Osteocyte (in vitro differentiated cells): ENCODE measurements at regions not wholly inside any gene's neighbourhood (a gene's known extent, or its start where the extent isn't known, plus 50 kb on each side); places are given as distances from the start of the nearest gene placed in this dataset.

Source experiments
- DNase-seq: peaks from one replicate; pipeline ENCODE4 v3.0.0; 2021; ENCODE audit warnings: mixed read lengths; ENCODE audit not compliant: unreplicated experiment; ENCODE audit errors: extremely low spot score
- H3K27ac Mint-ChIP-seq: one replicate; pipeline ENCODE4 v1.8.0; 2021; ENCODE audit warnings: mild to moderate bottlenecking, mixed read lengths; ENCODE audit not compliant: unreplicated experiment
- H3K27me3 Mint-ChIP-seq: one replicate; pipeline ENCODE4 v1.8.0; 2021; ENCODE audit warnings: mixed read lengths; ENCODE audit not compliant: unreplicated experiment
- H3K36me3 Mint-ChIP-seq: one replicate; pipeline ENCODE4 v1.8.0; 2021; ENCODE audit warnings: mixed read lengths; ENCODE audit not compliant: unreplicated experiment
- H3K4me1 Mint-ChIP-seq: one replicate; pipeline ENCODE4 v1.8.0; 2021; ENCODE audit warnings: mixed read lengths; ENCODE audit not compliant: unreplicated experiment
- H3K4me3 Mint-ChIP-seq: one replicate; pipeline ENCODE4 v1.8.0; 2021; ENCODE audit warnings: mild to moderate bottlenecking, moderate library complexity, mixed read lengths; ENCODE audit not compliant: unreplicated experiment
- H3K9me3 Mint-ChIP-seq: one replicate; pipeline ENCODE4 v1.8.0; 2021; ENCODE audit warnings: mixed read lengths; ENCODE audit not compliant: unreplicated experiment
- CTCF ChIP-seq: fragments of 200-600 bp; sonication (generic); IDR thresholded peaks from 2 replicates; pipeline ENCODE4 v1.5.0; 2021; ENCODE audit warnings: antibody characterized with exemption, mild to moderate bottlenecking, moderate library complexity

- H3K27ac Mint-ChIP-seq, result no peak overlapping the region
- H3K36me3 Mint-ChIP-seq, result no peaks in the 10 kb centered on the region
- DNase-seq, result no peak
- no peaks in the 10 kb centered on the region for H3K4me1 Mint-ChIP-seq
- no peak overlapping the region for H3K4me3 Mint-ChIP-seq
- no peaks in the 10 kb centered on the region for H3K9me3 Mint-ChIP-seq
- peaks cover 25% of the 10 kb centered on the region for H3K27me3 Mint-ChIP-seq
- no peak for TF ChIP-seq CTCF
These were observed 112.8 kb upstream of the SLC25A48 start for GRCh38 chr5:135721548-135722090.

GRCh38 chr5:135720191-135720590 lies 114.3 kb upstream of the SLC25A48 start:
- Mint-ChIP-seq H3K27me3 (peaks cover 28% of the 10 kb centered on the region), H3K4me1 (no peaks in the 10 kb centered on the region), H3K4me3 (no peak overlapping the region), H3K36me3 (no peaks in the 10 kb centered on the region), H3K9me3 (no peaks in the 10 kb centered on the region), H3K27ac (no peak overlapping the region)
- no peak for DNase-seq
- TF ChIP-seq CTCF, result no peak

GRCh38 chr5:135719428-135720063 lies 114.9 kb upstream of the SLC25A48 start:
- Mint-ChIP-seq H3K27me3 (peaks cover 25% of the 10 kb centered on the region), H3K27ac (no peak overlapping the region), H3K4me1 (peaks cover 1% of the 10 kb centered on the region), H3K4me3 (no peak overlapping the region), H3K9me3 (no peaks in the 10 kb centered on the region), H3K36me3 (no peaks in the 10 kb centered on the region)
- no peak for TF ChIP-seq CTCF
- no peak for DNase-seq

GRCh38 chr5:135718651-135719050 lies 115.8 kb upstream of the SLC25A48 start:
- peaks cover 7% of the 10 kb centered on the region for H3K4me1 Mint-ChIP-seq
- H3K36me3 Mint-ChIP-seq, result no peaks in the 10 kb centered on the region
- peaks cover 25% of the 10 kb centered on the region for H3K27me3 Mint-ChIP-seq
- no peak overlapping the region for H3K27ac Mint-ChIP-seq
- H3K4me3 Mint-ChIP-seq, result no peak overlapping the region
- no peaks in the 10 kb centered on the region for H3K9me3 Mint-ChIP-seq
- no peak for DNase-seq
- TF ChIP-seq CTCF, result no peak

GRCh38 chr5:135718151-135718550 lies 116.3 kb upstream of the SLC25A48 start:
- H3K4me1 Mint-ChIP-seq, result peaks cover 7% of the 10 kb centered on the region
- DNase-seq, result no peak
- H3K36me3 Mint-ChIP-seq, result no peaks in the 10 kb centered on the region
- no peak overlapping the region for H3K4me3 Mint-ChIP-seq
- H3K27me3 Mint-ChIP-seq, result peaks cover 26% of the 10 kb centered on the region
- no peaks in the 10 kb centered on the region for H3K9me3 Mint-ChIP-seq
- H3K27ac Mint-ChIP-seq, result no peak overlapping the region
- no peak for TF ChIP-seq CTCF
